ENCODE measurements at regions not wholly inside any gene's neighbourhood (a gene's known extent, or its start where the extent isn't known, plus 50 kb on each side); places are given as distances from the start of the nearest gene placed in this dataset.

DNA sequence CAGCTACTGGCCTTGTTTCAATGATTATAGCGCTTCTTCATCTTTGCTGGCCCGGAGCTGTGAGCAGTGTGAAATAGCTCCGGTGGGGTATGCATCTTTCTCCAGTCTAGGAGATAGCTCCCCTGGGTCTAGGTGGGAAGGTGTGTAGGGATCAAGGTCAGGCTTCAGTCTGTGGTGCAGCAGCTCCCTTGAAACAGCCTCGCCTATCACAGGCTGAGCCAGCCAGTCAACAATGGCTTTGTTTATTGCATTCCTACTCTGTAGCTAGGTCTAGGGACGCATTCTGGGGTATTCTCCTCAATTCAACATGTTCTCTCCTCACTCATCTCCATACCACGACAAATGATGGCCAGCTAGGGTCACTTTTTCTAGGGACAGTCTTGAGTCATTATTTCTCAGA is 646.8 kb upstream of the IGFBP3 start:
- Mint-ChIP-seq H3K36me3 (no peaks in the 10 kb centered on the region), H3K27ac (no peak overlapping the region), H3K4me1 (peaks cover 14% of the 10 kb centered on the region), H3K27me3 (ENCODE audit: insufficient read depth, low read depth) (peaks cover 2% of the 10 kb centered on the region), H3K9me3 (peaks cover 4% of the 10 kb centered on the region), H3K4me3 (no peak overlapping the region)
- H3F3A ChIP-seq (ENCODE audit: low read depth), result no peaks in the 10 kb centered on the region
- TF ChIP-seq, protein P1, sequence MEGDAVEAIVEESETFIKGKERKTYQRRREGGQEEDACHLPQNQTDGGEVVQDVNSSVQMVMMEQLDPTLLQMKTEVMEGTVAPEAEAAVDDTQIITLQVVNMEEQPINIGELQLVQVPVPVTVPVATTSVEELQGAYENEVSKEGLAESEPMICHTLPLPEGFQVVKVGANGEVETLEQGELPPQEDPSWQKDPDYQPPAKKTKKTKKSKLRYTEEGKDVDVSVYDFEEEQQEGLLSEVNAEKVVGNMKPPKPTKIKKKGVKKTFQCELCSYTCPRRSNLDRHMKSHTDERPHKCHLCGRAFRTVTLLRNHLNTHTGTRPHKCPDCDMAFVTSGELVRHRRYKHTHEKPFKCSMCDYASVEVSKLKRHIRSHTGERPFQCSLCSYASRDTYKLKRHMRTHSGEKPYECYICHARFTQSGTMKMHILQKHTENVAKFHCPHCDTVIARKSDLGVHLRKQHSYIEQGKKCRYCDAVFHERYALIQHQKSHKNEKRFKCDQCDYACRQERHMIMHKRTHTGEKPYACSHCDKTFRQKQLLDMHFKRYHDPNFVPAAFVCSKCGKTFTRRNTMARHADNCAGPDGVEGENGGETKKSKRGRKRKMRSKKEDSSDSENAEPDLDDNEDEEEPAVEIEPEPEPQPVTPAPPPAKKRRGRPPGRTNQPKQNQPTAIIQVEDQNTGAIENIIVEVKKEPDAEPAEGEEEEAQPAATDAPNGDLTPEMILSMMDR (IDR thresholded peaks at IDR 0.05), result no peak
- TF ChIP-seq EZH2 (IDR thresholded peaks at IDR 0.05) (no peak), EZH2phosphoT487 (IDR thresholded peaks at IDR 0.05) (no peak)
- no peaks in the 10 kb centered on the region for H3K9me3 ChIP-seq (ENCODE audit: low read depth)
- DNase-seq (ENCODE audit: low spot score), result no peak
- H3K9ac ChIP-seq, result no peak overlapping the region
- no peak overlapping the region for H3K4me2 ChIP-seq
- no peak overlapping the region for H3K27ac ChIP-seq
- no peaks in the 10 kb centered on the region for H3K79me2 ChIP-seq (ENCODE audit: low read depth)
- H3K27me3 ChIP-seq, result no peaks in the 10 kb centered on the region
- no peaks in the 10 kb centered on the region for H3K36me3 ChIP-seq
- no peaks in the 10 kb centered on the region for H4K20me1 ChIP-seq (ENCODE audit: low read depth)
- H3K4me3 ChIP-seq, result no peak overlapping the region
- no peaks in the 10 kb centered on the region for H3K4me1 ChIP-seq
- no peak overlapping the region for H2AFZ ChIP-seq (replicated peaks)

DNA sequence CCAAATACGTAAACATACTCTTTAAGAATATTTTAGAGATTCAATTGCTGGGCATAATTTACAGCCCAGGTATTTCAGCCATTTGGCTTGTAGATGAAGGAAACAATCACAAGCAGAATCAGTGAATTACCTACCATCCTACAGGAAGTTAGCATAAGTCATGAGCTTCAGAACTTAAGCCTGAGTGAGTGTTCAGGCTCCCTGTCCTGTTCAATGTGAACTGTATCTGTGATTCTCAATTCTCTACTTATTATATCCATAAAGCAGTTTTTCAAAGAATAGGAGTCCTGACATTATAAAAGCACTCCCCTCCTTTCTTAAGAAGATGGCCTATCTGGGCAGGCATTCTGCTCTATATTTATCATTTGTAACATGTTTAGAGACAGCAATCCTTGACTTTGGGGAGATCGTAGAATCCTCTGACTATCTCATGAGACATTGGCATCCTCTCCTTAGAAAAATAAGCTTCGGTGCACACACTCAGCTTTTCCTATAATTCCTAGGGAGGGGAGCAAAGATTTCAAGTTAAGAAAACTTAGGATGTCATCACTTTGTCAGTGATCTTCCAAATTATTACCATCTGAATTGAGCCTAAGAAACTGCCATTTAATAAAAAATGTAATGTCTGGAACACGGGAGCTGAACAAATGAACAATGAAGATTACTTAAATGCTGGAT is 645.2 kb upstream of the IGFBP3 start:
- Histone ChIP-seq H3K79me2 (ENCODE audit: low read depth) (no peaks in the 10 kb centered on the region), H3K4me3 (no peak overlapping the region), H2AFZ (replicated peaks) (no peak overlapping the region), H3K27ac (no peak overlapping the region), H3K36me3 (no peaks in the 10 kb centered on the region), H3K9me3 (ENCODE audit: low read depth) (no peaks in the 10 kb centered on the region), H4K20me1 (ENCODE audit: low read depth) (no peaks in the 10 kb centered on the region), H3K4me2 (no peak overlapping the region), H3F3A (ENCODE audit: low read depth) (no peaks in the 10 kb centered on the region), H3K4me1 (no peaks in the 10 kb centered on the region), H3K9ac (no peak overlapping the region), H3K27me3 (no peaks in the 10 kb centered on the region)
- Mint-ChIP-seq H3K36me3 (no peaks in the 10 kb centered on the region), H3K4me1 (peaks cover 13% of the 10 kb centered on the region), H3K27ac (no peak overlapping the region), H3K27me3 (ENCODE audit: insufficient read depth, low read depth) (peaks cover 2% of the 10 kb centered on the region), H3K4me3 (no peak overlapping the region), H3K9me3 (peaks cover 8% of the 10 kb centered on the region)
- no peak for DNase-seq (ENCODE audit: low spot score)
- TF ChIP-seq EZH2 (IDR thresholded peaks at IDR 0.05) (no peak), EZH2phosphoT487 (IDR thresholded peaks at IDR 0.05) (no peak)
- TF ChIP-seq, protein P1 (IDR thresholded peaks at IDR 0.05), result no peak

DNA sequence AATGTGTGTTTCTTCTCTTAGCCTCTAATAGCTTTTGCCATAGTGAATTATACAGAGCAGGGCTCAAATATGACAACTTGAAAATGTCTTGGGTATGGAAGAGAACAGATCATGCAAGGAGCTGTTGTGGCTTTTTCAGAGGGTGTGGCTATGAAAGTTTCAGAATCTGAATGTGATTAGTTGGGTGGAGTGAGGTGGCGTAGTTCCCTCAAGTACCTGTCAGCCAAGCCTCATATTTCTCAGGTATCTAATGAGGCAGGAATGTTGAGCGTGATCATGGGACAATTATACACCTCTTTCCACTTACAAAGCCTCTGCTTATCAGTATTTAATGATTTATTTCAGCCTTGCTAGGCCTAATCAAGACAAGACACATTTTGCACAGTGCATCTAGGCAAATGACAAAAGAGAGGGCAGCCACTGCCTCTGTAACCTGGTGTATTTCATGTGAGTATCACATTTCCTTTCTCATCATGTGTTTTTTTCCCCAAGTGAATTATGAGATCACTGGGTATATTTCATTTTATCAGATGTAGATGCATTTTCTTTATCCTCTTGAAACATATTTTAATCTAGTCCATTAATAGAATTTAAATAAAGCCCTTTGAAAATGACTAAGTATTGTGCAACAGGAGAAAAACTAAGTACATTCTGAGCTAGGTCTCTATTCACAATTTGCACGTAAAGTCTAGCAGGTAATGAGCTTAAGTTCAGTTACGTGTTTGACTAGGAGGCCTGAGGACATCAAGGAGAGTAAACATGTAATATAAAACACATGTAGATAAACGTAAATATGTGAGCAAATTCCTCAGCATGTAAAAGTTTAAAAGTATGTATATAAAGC is 644.4 kb upstream of the IGFBP3 start:
- no peaks in the 10 kb centered on the region for H3K36me3 Mint-ChIP-seq
- no peak overlapping the region for H3K4me3 ChIP-seq
- no peak overlapping the region for H3K4me2 ChIP-seq
- H3K9me3 ChIP-seq (ENCODE audit: low read depth), result no peaks in the 10 kb centered on the region
- DNase-seq (ENCODE audit: low spot score), result no peak
- H3K79me2 ChIP-seq (ENCODE audit: low read depth), result no peaks in the 10 kb centered on the region
- H3K4me1 ChIP-seq, result no peaks in the 10 kb centered on the region
- H4K20me1 ChIP-seq (ENCODE audit: low read depth), result no peaks in the 10 kb centered on the region
- no peak overlapping the region for H3K27ac ChIP-seq
- no peak overlapping the region for H2AFZ ChIP-seq (replicated peaks)
- no peaks in the 10 kb centered on the region for H3K27me3 ChIP-seq
- H3F3A ChIP-seq (ENCODE audit: low read depth), result no peaks in the 10 kb centered on the region
- TF ChIP-seq, protein P1 (IDR thresholded peaks at IDR 0.05), result no peak
- TF ChIP-seq EZH2phosphoT487 (IDR thresholded peaks at IDR 0.05) (no peak), EZH2 (IDR thresholded peaks at IDR 0.05) (no peak)
- no peaks in the 10 kb centered on the region for H3K36me3 ChIP-seq
- H3K4me1 Mint-ChIP-seq, result peaks cover 13% of the 10 kb centered on the region
- peaks cover 2% of the 10 kb centered on the region for H3K27me3 Mint-ChIP-seq (ENCODE audit: insufficient read depth, low read depth)
- H3K9me3 Mint-ChIP-seq, result peaks cover 12% of the 10 kb centered on the region
- H3K9ac ChIP-seq, result no peak overlapping the region
- H3K4me3 Mint-ChIP-seq, result no peak overlapping the region
- no peak overlapping the region for H3K27ac Mint-ChIP-seq
